ENCODE measurements at regions not wholly inside any gene's neighbourhood (a gene's known extent, or its start where the extent isn't known, plus 50 kb on each side); places are given as distances from the start of the nearest gene placed in this dataset.
"Not testable (repeated sequence)": the region's sequence is repeated elsewhere in the genome, so short reads cannot be mapped to it uniquely, and the experiment has no call there.

DNA sequence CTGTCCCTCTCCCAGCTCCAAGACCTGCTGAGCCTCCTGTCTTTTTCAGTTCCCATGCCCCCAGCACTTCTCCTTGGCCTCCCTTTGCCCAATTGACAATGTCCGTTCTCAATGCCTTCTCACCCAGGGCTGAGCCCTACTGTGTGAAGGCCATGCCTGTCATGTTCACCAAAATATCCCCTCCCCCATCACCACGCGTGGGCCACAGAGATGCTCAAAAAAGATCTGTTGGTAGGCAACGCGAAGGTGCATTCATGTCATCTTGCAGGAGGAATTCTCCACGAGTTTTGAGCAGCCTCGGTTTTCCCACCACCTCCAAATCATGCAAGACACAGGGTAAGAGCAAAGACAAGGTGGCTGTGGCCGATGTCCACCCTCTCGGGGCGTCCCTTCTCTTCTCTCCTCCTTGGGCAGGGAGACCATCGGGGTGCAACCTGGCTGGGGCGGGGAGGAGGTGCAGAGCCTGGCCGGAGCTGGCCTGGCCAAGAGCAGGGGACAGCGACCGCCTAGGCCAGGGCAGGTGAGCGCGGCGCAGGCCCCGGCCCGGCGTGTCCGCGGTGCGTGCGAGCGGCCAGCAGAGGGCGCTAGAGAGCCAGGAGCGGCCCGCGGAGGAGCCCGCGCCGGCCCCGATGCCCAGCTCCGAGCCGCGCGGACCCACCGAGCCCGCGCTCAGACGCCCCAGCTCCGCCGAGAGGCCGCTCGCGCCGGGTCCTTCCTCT lies 56.3 kb upstream of the KRTAP5-11 start:
- not testable (repeated sequence) for TF ChIP-seq POLR2A (IDR thresholded peaks at IDR 0.05)
- TF ChIP-seq, protein P1, sequence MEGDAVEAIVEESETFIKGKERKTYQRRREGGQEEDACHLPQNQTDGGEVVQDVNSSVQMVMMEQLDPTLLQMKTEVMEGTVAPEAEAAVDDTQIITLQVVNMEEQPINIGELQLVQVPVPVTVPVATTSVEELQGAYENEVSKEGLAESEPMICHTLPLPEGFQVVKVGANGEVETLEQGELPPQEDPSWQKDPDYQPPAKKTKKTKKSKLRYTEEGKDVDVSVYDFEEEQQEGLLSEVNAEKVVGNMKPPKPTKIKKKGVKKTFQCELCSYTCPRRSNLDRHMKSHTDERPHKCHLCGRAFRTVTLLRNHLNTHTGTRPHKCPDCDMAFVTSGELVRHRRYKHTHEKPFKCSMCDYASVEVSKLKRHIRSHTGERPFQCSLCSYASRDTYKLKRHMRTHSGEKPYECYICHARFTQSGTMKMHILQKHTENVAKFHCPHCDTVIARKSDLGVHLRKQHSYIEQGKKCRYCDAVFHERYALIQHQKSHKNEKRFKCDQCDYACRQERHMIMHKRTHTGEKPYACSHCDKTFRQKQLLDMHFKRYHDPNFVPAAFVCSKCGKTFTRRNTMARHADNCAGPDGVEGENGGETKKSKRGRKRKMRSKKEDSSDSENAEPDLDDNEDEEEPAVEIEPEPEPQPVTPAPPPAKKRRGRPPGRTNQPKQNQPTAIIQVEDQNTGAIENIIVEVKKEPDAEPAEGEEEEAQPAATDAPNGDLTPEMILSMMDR (IDR thresholded peaks at IDR 0.05 in 4 of 5, conservative IDR thresholded peaks at IDR 0.05 in 1 of 5): peak in 4 of 5 experiments; percentile 15 to 70 (median 60)

Data from gastrocnemius medialis (tissue), 4 donors.